WTC11 (cell line): ENCODE measurements at regions not wholly inside any gene's neighbourhood (a gene's known extent, or its start where the extent isn't known, plus 50 kb on each side); places are given as distances from the start of the nearest gene placed in this dataset.
A peak's percentile ranks its signal among the peaks of the same experiment; 100 is the strongest.

ENCODE experiments used
- ATAC-seq: fragments of 200-7000 bp; cut with Tn5 transposase; 2 replicates; pipeline ENCODE4 v1.10.0; 2021; ENCODE audit warnings: mild to moderate bottlenecking, moderate library complexity
- CTCF ChIA-PET: fragments of 300-600 bp; sonication (Branson Sonifier 250); formaldehyde crosslinking; loops from one replicate; lab custom pipeline; 2021; ENCODE audit warnings: antibody characterized with exemption; lab: Charles Lee
- POLR2A ChIA-PET: fragments of 350-600 bp; sonication (Branson Sonifier 250); formaldehyde crosslinking; loops from one replicate; lab custom pipeline; 2021; ENCODE audit warnings: antibody characterized with exemption; lab: Charles Lee
- DNase-seq: peaks from one replicate; pipeline ENCODE4 v3.0.0; 2021; ENCODE audit warnings: low spot score
- H3K27ac Mint-ChIP-seq: 2 replicates; pipeline ENCODE4 v1.8.0; 2021; ENCODE audit warnings: mixed read lengths
- H3K27me3 Mint-ChIP-seq: 2 replicates; pipeline ENCODE4 v1.8.0; 2021; ENCODE audit warnings: low read depth, mild to moderate bottlenecking, moderate library complexity, mixed read lengths
- H3K36me3 Mint-ChIP-seq: 2 replicates; pipeline ENCODE4 v1.8.0; 2021; ENCODE audit warnings: mixed read lengths
- H3K4me1 Mint-ChIP-seq: 2 replicates; pipeline ENCODE4 v1.8.0; 2022; ENCODE audit warnings: mixed read lengths
- H3K4me3 Mint-ChIP-seq: 2 replicates; pipeline ENCODE4 v1.8.0; 2021; ENCODE audit warnings: mild to moderate bottlenecking, moderate library complexity, mixed read lengths
- H3K9me3 Mint-ChIP-seq: 2 replicates; pipeline ENCODE4 v1.8.0; 2021; ENCODE audit warnings: mixed read lengths
- ETV6 ChIP-seq: sonication (generic); formaldehyde crosslinking; IDR thresholded peaks from 2 replicates; pipeline ENCODE4 v1.8.1; 2022; ENCODE audit warnings: mild to moderate bottlenecking, missing genetic modification reagents
- FOXP1 ChIP-seq: sonication (generic); formaldehyde crosslinking; IDR thresholded peaks from 2 replicates; pipeline ENCODE4 v1.8.0; 2022; ENCODE audit warnings: missing genetic modification reagents, mild to moderate bottlenecking, moderate library complexity, borderline replicate concordance
- GABPB1 ChIP-seq: sonication (generic); formaldehyde crosslinking; IDR thresholded peaks from 2 replicates; pipeline ENCODE4 v1.8.1; 2023; ENCODE audit warnings: mild to moderate bottlenecking, missing genetic modification reagents
- HMGA2 ChIP-seq: fragments of 250-450 bp; sonication (Bioruptor Pico); IDR thresholded peaks from 2 replicates; pipeline ENCODE4 v1.4.0; 2021; ENCODE audit warnings: mild to moderate bottlenecking, moderate library complexity
- NR1H2 ChIP-seq: sonication (generic); formaldehyde crosslinking; IDR thresholded peaks from 2 replicates; pipeline ENCODE4 v1.9.0; 2021; ENCODE audit warnings: mild to moderate bottlenecking, moderate library complexity, missing genetic modification reagents
- NR2C2 ChIP-seq: sonication (generic); formaldehyde crosslinking; IDR thresholded peaks from 2 replicates; pipeline ENCODE4 v1.8.0; 2022; ENCODE audit warnings: mild to moderate bottlenecking, missing genetic modification reagents
- OVOL2 ChIP-seq: fragments of 250-450 bp; sonication (Bioruptor Pico); IDR thresholded peaks from 2 replicates; pipeline ENCODE4 v1.9.0; 2021; ENCODE audit warnings: mild to moderate bottlenecking, borderline replicate concordance
- SMAD4 ChIP-seq: sonication (generic); formaldehyde crosslinking; IDR thresholded peaks from 2 replicates; pipeline ENCODE4 v1.8.0; 2022; ENCODE audit warnings: mild to moderate bottlenecking, missing genetic modification reagents
- SP1 ChIP-seq: sonication (generic); formaldehyde crosslinking; conservative IDR thresholded peaks from 2 replicates; pipeline ENCODE4 v1.8.1; 2022; ENCODE audit warnings: missing genetic modification reagents
- TP53 ChIP-seq: sonication (generic); formaldehyde crosslinking; IDR thresholded peaks from 2 replicates; pipeline ENCODE4 v1.8.1; 2023; ENCODE audit warnings: mild to moderate bottlenecking, missing genetic modification reagents
- ZBTB21 ChIP-seq: sonication (generic); formaldehyde crosslinking; IDR thresholded peaks from 2 replicates; pipeline ENCODE4 v1.8.1; 2023; ENCODE audit warnings: mild to moderate bottlenecking, missing genetic modification reagents, borderline replicate concordance
- ZNF121 ChIP-seq: sonication (generic); formaldehyde crosslinking; IDR thresholded peaks from 2 replicates; pipeline ENCODE4 v1.8.0; 2023; ENCODE audit warnings: missing genetic modification reagents
- ZNF263 ChIP-seq: sonication (generic); formaldehyde crosslinking; IDR thresholded peaks from 2 replicates; pipeline ENCODE4 v1.8.1; 2022; ENCODE audit warnings: low read depth, mild to moderate bottlenecking, moderate library complexity, missing genetic modification reagents
- ZNF317 ChIP-seq: sonication (generic); formaldehyde crosslinking; IDR thresholded peaks from 2 replicates; pipeline ENCODE4 v1.8.1; 2023; ENCODE audit warnings: low read depth, mild to moderate bottlenecking, moderate library complexity, missing genetic modification reagents, borderline replicate concordance
- ZNF416 ChIP-seq: fragments of 250-450 bp; sonication (Bioruptor Pico); IDR thresholded peaks from 2 replicates; pipeline ENCODE4 v1.9.0; 2021; ENCODE audit warnings: mild to moderate bottlenecking, inconsistent platforms
- TF ChIP-seq, protein P1 (sequence below): sonication (generic); formaldehyde crosslinking; IDR thresholded peaks from 2 replicates; pipeline ENCODE4 v1.8.1; 2022; ENCODE audit warnings: mild to moderate bottlenecking, moderate library complexity, missing genetic modification reagents
- TF ChIP-seq, protein P2 (sequence below): sonication (generic); formaldehyde crosslinking; conservative IDR thresholded peaks from 2 replicates; pipeline ENCODE4 v1.8.1; 2023; ENCODE audit warnings: mild to moderate bottlenecking, low read depth, missing genetic modification reagents, moderate library complexity
- TF ChIP-seq, protein P3 (sequence below): sonication (generic); formaldehyde crosslinking; IDR thresholded peaks from 2 replicates; pipeline ENCODE4 v1.8.0; 2022; ENCODE audit warnings: mild to moderate bottlenecking, missing genetic modification reagents
- TF ChIP-seq, protein P4 (sequence below): sonication (generic); formaldehyde crosslinking; IDR thresholded peaks from 2 replicates; pipeline ENCODE4 v1.8.1; 2022; ENCODE audit warnings: mild to moderate bottlenecking, missing genetic modification reagents, moderate library complexity, borderline replicate concordance
- TF ChIP-seq, protein P5 (sequence below): fragments of 200-600 bp; IDR thresholded peaks from 2 replicates; pipeline ENCODE4 v1.8.0; 2022; ENCODE audit warnings: antibody characterized with exemption
- TF ChIP-seq, protein P6 (sequence below): sonication (generic); formaldehyde crosslinking; IDR thresholded peaks from 2 replicates; pipeline ENCODE4 v1.8.0; 2022; ENCODE audit warnings: mild to moderate bottlenecking, missing genetic modification reagents

DNA sequence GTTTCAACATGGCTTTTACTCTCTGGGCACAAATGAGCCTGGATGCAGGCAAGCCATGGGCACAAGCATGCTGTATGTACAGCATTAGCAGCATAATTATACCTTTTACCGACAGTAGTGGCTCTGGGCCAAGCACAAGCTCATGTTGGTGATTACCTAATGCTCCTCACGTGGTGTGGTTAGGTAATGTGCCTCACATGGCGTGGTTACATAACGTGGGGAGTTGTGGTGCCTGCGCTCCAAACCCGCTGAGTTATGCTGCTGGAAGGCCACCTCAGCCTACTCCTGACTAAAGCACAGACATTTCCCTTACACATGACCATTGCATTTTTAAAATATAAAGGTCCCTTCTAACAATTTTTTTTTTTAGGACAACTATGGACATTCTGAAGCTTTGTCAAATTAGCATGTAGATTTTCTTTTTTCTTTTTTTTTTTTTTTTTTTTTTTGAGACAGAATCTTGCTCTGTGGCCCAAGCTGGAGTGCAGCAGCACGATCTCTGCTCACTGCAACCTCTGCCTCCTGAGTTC is 794.0 kb downstream of the EFNA5 start:
- no peaks in the 10 kb centered on the region; the same call in 1 of the 2 replicates for H3K27me3 Mint-ChIP-seq
- POLR2A ChIA-PET, result interaction anchor here (0.6 kb wide), 1 partner anchor 680 kb away, joined by 4 read pairs; no protein-coding TSS in a partner anchor
- H3K36me3 Mint-ChIP-seq, result peaks cover 25% of the 10 kb centered on the region
- peaks cover 27% of the 10 kb centered on the region for H3K9me3 Mint-ChIP-seq
- CTCF ChIA-PET, result no interaction called here
- H3K4me1 Mint-ChIP-seq, result peaks cover 19% of the 10 kb centered on the region
- TF ChIP-seq SMAD4 (CRISPR knock-in tag) (no peak), ZNF121 (0 out of 2 replicates have a peak, but pooled peaks have one; percentile 16), ZNF263 (no peak), ZBTB21 (no peak), FOXP1 (CRISPR knock-in tag) (no peak), HMGA2 (CRISPR knock-in tag) (no peak), ETV6 (CRISPR knock-in tag) (no peak), NR1H2 (CRISPR knock-in tag) (no peak)
- TF ChIP-seq, protein P1, sequence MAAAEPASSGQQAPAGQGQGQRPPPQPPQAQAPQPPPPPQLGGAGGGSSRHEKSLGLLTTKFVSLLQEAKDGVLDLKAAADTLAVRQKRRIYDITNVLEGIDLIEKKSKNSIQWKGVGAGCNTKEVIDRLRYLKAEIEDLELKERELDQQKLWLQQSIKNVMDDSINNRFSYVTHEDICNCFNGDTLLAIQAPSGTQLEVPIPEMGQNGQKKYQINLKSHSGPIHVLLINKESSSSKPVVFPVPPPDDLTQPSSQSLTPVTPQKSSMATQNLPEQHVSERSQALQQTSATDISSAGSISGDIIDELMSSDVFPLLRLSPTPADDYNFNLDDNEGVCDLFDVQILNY (CRISPR knock-in tag), result no peak
- ATAC-seq (no peak), DNase-seq (peak; percentile 38)
- H3K4me3 Mint-ChIP-seq, result no peak overlapping the region
- no peak overlapping the region for H3K27ac Mint-ChIP-seq

DNA sequence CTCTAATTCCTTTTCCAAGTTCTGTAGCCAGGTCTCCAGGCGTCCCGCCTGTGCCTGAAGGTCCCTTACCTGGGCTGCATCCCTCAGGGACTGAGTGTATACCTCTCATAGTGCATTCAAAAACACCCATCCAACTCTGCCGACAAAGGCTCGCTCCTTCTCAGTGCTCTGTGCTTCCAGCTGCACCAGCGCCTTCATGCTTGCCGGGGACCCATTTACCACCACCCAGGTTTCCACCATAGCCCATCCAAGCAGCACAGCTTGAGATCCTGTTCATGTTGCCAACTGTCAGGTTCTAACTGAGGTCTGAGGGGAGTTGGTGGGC is 794.5 kb downstream of the EFNA5 start:
- no peak for TF ChIP-seq ZNF263
- TF ChIP-seq, protein P1 (CRISPR knock-in tag), result no peak
- TF ChIP-seq NR1H2 (CRISPR knock-in tag), result no peak
- no peak for TF ChIP-seq OVOL2 (CRISPR knock-in tag)
- TF ChIP-seq, protein P2, sequence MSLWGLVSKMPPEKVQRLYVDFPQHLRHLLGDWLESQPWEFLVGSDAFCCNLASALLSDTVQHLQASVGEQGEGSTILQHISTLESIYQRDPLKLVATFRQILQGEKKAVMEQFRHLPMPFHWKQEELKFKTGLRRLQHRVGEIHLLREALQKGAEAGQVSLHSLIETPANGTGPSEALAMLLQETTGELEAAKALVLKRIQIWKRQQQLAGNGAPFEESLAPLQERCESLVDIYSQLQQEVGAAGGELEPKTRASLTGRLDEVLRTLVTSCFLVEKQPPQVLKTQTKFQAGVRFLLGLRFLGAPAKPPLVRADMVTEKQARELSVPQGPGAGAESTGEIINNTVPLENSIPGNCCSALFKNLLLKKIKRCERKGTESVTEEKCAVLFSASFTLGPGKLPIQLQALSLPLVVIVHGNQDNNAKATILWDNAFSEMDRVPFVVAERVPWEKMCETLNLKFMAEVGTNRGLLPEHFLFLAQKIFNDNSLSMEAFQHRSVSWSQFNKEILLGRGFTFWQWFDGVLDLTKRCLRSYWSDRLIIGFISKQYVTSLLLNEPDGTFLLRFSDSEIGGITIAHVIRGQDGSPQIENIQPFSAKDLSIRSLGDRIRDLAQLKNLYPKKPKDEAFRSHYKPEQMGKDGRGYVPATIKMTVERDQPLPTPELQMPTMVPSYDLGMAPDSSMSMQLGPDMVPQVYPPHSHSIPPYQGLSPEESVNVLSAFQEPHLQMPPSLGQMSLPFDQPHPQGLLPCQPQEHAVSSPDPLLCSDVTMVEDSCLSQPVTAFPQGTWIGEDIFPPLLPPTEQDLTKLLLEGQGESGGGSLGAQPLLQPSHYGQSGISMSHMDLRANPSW (CRISPR knock-in tag), result no peak
- no peak for TF ChIP-seq ZNF317
- TF ChIP-seq ETV6 (CRISPR knock-in tag), result no peak
- TF ChIP-seq ZBTB21, result no peak
- TF ChIP-seq, protein P3, sequence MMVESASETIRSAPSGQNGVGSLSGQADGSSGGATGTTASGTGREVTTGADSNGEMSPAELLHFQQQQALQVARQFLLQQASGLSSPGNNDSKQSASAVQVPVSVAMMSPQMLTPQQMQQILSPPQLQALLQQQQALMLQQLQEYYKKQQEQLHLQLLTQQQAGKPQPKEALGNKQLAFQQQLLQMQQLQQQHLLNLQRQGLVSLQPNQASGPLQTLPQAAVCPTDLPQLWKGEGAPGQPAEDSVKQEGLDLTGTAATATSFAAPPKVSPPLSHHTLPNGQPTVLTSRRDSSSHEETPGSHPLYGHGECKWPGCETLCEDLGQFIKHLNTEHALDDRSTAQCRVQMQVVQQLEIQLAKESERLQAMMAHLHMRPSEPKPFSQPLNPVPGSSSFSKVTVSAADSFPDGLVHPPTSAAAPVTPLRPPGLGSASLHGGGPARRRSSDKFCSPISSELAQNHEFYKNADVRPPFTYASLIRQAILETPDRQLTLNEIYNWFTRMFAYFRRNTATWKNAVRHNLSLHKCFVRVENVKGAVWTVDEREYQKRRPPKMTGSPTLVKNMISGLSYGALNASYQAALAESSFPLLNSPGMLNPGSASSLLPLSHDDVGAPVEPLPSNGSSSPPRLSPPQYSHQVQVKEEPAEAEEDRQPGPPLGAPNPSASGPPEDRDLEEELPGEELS, result no peak
- DNase-seq (no peak), ATAC-seq (no peak)
- peaks cover 24% of the 10 kb centered on the region for H3K9me3 Mint-ChIP-seq
- no peak overlapping the region for H3K4me3 Mint-ChIP-seq
- POLR2A ChIA-PET, result interaction anchor here (0.6 kb wide), 1 partner anchor 680 kb away, joined by 4 read pairs; no protein-coding TSS in a partner anchor
- H3K36me3 Mint-ChIP-seq, result peaks cover 25% of the 10 kb centered on the region
- H3K27ac Mint-ChIP-seq, result no peak overlapping the region
- CTCF ChIA-PET, result no interaction called here
- H3K27me3 Mint-ChIP-seq, result no peaks in the 10 kb centered on the region
- peaks cover 14% of the 10 kb centered on the region for H3K4me1 Mint-ChIP-seq

DNA sequence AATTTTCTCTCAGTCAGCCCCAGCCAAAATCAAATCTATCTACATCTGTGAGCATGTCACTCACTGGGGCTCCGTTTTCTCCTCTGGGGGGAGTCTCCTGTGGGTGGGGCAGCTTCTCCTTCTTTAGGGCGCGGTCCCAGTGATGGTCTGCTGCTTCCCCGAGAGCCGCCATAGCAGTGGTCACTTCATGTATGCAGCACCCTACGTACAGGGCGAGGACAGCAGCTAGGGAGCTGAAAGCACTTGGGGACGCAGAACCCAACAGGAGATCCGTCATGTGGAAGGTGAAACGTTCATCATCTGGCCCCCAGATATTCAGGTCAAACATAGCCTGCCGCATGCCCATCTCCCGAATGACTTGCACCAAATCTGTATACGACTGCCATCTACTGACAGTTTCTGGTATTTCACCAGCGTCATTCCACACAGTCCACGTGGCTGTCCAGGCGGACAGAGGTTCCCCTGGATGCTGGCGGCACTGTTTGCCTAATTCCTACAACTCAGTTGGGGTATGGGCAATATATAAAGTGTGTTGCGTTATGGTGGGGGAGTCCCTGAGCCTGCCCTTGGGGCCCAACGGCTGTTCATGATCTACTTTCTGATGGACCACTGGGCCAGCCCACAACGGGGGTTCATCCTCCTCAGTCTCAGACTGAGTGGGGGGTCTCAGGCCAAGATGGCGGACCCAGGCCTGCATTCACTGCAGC is 795.0 kb downstream of the EFNA5 start:
- Mint-ChIP-seq H3K4me1 (peaks cover 12% of the 10 kb centered on the region), H3K4me3 (no peak overlapping the region), H3K9me3 (peaks cover 24% of the 10 kb centered on the region)
- POLR2A ChIA-PET, result no interaction called here
- CTCF ChIA-PET, result no interaction called here
- peak; percentile 68 for DNase-seq
- TF ChIP-seq SP1 (CRISPR knock-in tag), result no peak
- 0 out of 2 replicates have a peak, but pooled peaks have one; percentile 37 for TF ChIP-seq TP53 (CRISPR knock-in tag)
- no peak for TF ChIP-seq GABPB1
- TF ChIP-seq, protein P4, sequence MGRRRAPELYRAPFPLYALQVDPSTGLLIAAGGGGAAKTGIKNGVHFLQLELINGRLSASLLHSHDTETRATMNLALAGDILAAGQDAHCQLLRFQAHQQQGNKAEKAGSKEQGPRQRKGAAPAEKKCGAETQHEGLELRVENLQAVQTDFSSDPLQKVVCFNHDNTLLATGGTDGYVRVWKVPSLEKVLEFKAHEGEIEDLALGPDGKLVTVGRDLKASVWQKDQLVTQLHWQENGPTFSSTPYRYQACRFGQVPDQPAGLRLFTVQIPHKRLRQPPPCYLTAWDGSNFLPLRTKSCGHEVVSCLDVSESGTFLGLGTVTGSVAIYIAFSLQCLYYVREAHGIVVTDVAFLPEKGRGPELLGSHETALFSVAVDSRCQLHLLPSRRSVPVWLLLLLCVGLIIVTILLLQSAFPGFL, result no peak
- TF ChIP-seq, protein P5, sequence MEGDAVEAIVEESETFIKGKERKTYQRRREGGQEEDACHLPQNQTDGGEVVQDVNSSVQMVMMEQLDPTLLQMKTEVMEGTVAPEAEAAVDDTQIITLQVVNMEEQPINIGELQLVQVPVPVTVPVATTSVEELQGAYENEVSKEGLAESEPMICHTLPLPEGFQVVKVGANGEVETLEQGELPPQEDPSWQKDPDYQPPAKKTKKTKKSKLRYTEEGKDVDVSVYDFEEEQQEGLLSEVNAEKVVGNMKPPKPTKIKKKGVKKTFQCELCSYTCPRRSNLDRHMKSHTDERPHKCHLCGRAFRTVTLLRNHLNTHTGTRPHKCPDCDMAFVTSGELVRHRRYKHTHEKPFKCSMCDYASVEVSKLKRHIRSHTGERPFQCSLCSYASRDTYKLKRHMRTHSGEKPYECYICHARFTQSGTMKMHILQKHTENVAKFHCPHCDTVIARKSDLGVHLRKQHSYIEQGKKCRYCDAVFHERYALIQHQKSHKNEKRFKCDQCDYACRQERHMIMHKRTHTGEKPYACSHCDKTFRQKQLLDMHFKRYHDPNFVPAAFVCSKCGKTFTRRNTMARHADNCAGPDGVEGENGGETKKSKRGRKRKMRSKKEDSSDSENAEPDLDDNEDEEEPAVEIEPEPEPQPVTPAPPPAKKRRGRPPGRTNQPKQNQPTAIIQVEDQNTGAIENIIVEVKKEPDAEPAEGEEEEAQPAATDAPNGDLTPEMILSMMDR, result peak; percentile 81
- no peak for TF ChIP-seq NR2C2 (CRISPR knock-in tag)
- TF ChIP-seq ZNF416, result no peak
- TF ChIP-seq, protein P6, sequence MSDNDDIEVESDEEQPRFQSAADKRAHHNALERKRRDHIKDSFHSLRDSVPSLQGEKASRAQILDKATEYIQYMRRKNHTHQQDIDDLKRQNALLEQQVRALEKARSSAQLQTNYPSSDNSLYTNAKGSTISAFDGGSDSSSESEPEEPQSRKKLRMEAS (CRISPR knock-in tag), result 0 out of 2 replicates have a peak, but pooled peaks have one; percentile 36
- TF ChIP-seq, all 79 proteins: peak for 3
- Mint-ChIP-seq H3K27me3 (no peaks in the 10 kb centered on the region), H3K27ac (no peak overlapping the region), H3K36me3 (peaks cover 25% of the 10 kb centered on the region)
- ATAC-seq, result peak; percentile 90
